ENCODE measurements at regions not wholly inside any gene's neighbourhood (a gene's known extent, or its start where the extent isn't known, plus 50 kb on each side); places are given as distances from the start of the nearest gene placed in this dataset.

GRCh38 chr12:45549337-45549902, 180.1 kb upstream of the ARID2 start:
- 86% methylated on average over 4 of the region's 4 CpGs for WGBS
- no peaks in the 10 kb centered on the region for H3K36me3 ChIP-seq
- DNase-seq (ENCODE audit: low spot score in 2 of 2) = no peak
- H3K4me1 ChIP-seq = no peaks in the 10 kb centered on the region
- no peaks in the 10 kb centered on the region for H3K9me3 ChIP-seq
- TF ChIP-seq CTCF (IDR thresholded peaks at IDR 0.05) (no peak), POLR2A (IDR thresholded peaks at IDR 0.05) (no peak), POLR2AphosphoS5 (IDR thresholded peaks at IDR 0.05) (no peak), EP300 (IDR thresholded peaks at IDR 0.05) (no peak)
- H3K27me3 ChIP-seq = no peaks in the 10 kb centered on the region
- no peak overlapping the region for H3K27ac ChIP-seq
- H3K4me3 ChIP-seq = no peak overlapping the region

- WGBS = 72% methylated on average over 3 of the region's 3 CpGs
- Histone ChIP-seq H3K27ac (no peak overlapping the region), H3K4me1 (no peaks in the 10 kb centered on the region), H3K36me3 (no peaks in the 10 kb centered on the region), H3K4me3 (no peak overlapping the region), H3K27me3 (no peaks in the 10 kb centered on the region), H3K9me3 (no peaks in the 10 kb centered on the region)
- TF ChIP-seq CTCF (IDR thresholded peaks at IDR 0.05) = no peak
- TF ChIP-seq EP300 (IDR thresholded peaks at IDR 0.05) = no peak
- TF ChIP-seq POLR2A (IDR thresholded peaks at IDR 0.05) = no peak
- TF ChIP-seq POLR2AphosphoS5 (IDR thresholded peaks at IDR 0.05) = no peak
- DNase-seq (ENCODE audit: low spot score in 2 of 2) = no peak
These were observed 176.3 kb upstream of the ARID2 start for GRCh38 chr12:45553204-45553603.

GRCh38 chr12:45557016-45557415, 172.5 kb upstream of the ARID2 start:
- Histone ChIP-seq H3K36me3 (no peaks in the 10 kb centered on the region), H3K27me3 (no peaks in the 10 kb centered on the region), H3K4me3 (no peak overlapping the region), H3K4me1 (no peaks in the 10 kb centered on the region), H3K27ac (no peak overlapping the region), H3K9me3 (no peaks in the 10 kb centered on the region)
- no peak for DNase-seq (ENCODE audit: low spot score in 2 of 2)
- no peak for TF ChIP-seq CTCF (IDR thresholded peaks at IDR 0.05)
- TF ChIP-seq POLR2AphosphoS5 (IDR thresholded peaks at IDR 0.05) = no peak
- no peak for TF ChIP-seq EP300 (IDR thresholded peaks at IDR 0.05)
- no peak for TF ChIP-seq POLR2A (IDR thresholded peaks at IDR 0.05)

- H3K27ac ChIP-seq = no peak overlapping the region
- no peak for TF ChIP-seq POLR2A (IDR thresholded peaks at IDR 0.05)
- WGBS = 92% methylated on average over 4 of the region's 4 CpGs
- DNase-seq (ENCODE audit: low spot score in 2 of 2) = no peak
- H3K4me1 ChIP-seq = no peaks in the 10 kb centered on the region
- no peak overlapping the region for H3K4me3 ChIP-seq
- H3K36me3 ChIP-seq = no peaks in the 10 kb centered on the region
- H3K9me3 ChIP-seq = no peaks in the 10 kb centered on the region
- no peaks in the 10 kb centered on the region for H3K27me3 ChIP-seq
These were observed 171.2 kb upstream of the ARID2 start for GRCh38 chr12:45558353-45558752.

- TF ChIP-seq POLR2AphosphoS5 (IDR thresholded peaks at IDR 0.05) = no peak
- no peak for TF ChIP-seq EP300 (IDR thresholded peaks at IDR 0.05)
- TF ChIP-seq POLR2A (IDR thresholded peaks at IDR 0.05) = no peak
- Histone ChIP-seq H3K9me3 (no peaks in the 10 kb centered on the region), H3K27ac (no peak overlapping the region), H3K4me1 (no peaks in the 10 kb centered on the region), H3K4me3 (no peak overlapping the region), H3K36me3 (no peaks in the 10 kb centered on the region), H3K27me3 (no peaks in the 10 kb centered on the region)
- 85% methylated on average over 3 of the region's 3 CpGs for WGBS
- DNase-seq (ENCODE audit: low spot score in 2 of 2) = no peak
These were observed 170.0 kb upstream of the ARID2 start for GRCh38 chr12:45559537-45559936.

- Histone ChIP-seq H3K27me3 (no peaks in the 10 kb centered on the region), H3K36me3 (no peaks in the 10 kb centered on the region), H3K4me3 (no peak overlapping the region), H3K9me3 (no peaks in the 10 kb centered on the region), H3K27ac (no peak overlapping the region), H3K4me1 (no peaks in the 10 kb centered on the region)
- TF ChIP-seq CTCF (IDR thresholded peaks at IDR 0.05) = no peak
- no peak for TF ChIP-seq EP300 (IDR thresholded peaks at IDR 0.05)
- TF ChIP-seq POLR2A (IDR thresholded peaks at IDR 0.05) = no peak
- no peak for TF ChIP-seq POLR2AphosphoS5 (IDR thresholded peaks at IDR 0.05)
- DNase-seq (ENCODE audit: low spot score in 2 of 2) = no peak
- WGBS = 88% methylated on average over 4 of the region's 4 CpGs
These were observed 168.8 kb upstream of the ARID2 start for GRCh38 chr12:45560689-45561088.

All from suprapubic skin (tissue), 4 donors.